ENCODE measurements at regions not wholly inside any gene's neighbourhood (a gene's known extent, or its start where the extent isn't known, plus 50 kb on each side); places are given as distances from the start of the nearest gene placed in this dataset.

DNA sequence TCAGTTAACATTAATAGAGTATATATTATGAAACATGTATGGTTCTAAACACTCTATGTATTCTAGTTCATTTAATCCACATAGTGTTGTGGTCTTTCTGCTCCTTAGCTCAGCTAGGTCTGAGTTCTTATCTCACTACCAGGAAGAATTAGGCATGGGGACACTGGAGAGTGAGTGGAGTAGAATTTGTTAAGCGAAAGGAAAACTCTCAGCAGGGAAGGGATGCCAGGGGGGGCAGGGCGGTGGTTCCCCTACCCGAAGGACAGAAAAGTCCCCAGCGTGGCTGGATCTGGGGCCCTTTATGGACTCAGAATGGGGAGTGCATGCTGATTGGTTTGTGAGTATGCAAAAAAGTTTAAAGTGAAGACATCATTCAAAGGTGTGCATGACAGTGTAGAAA lies 727.5 kb downstream of the TBC1D32 start:
- peaks cover 4% of the 10 kb centered on the region; the same call in 1 of the 2 replicates for H3K4me1 ChIP-seq (ENCODE audit: insufficient read depth, low read length)
- H3K36me3 ChIP-seq (ENCODE audit: insufficient read depth, low read length) = no peaks in the 10 kb centered on the region
- H3K9ac ChIP-seq (ENCODE audit: low read depth, low read length) = no peak overlapping the region
- H3K9me3 ChIP-seq (ENCODE audit: control insufficient read depth, insufficient read depth, low read length) = no peaks in the 10 kb centered on the region

DNA sequence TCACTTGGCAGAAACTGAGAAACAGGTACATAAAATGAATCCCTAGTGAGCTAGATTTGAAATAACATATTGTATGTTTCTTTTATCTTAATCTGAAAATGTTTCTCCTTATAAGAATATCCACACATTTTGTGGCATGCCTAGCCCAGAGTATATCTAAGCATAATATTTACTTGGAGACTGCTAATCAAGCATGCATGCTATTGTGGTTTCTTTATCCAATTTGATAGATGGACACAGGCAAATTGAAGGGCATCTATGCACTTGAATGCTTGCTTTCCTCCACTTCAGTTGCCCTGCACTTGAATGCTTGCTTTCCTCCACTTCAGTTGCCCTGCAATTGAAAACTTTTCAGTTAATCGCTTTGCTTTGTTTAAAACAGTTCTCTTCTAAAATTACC lies 729.8 kb downstream of the TBC1D32 start:
- peaks cover 4% of the 10 kb centered on the region; the same call in 1 of the 2 replicates for H3K4me1 ChIP-seq (ENCODE audit: insufficient read depth, low read length)
- H3K9ac ChIP-seq (ENCODE audit: low read depth, low read length) = no peak overlapping the region
- H3K9me3 ChIP-seq (ENCODE audit: control insufficient read depth, insufficient read depth, low read length) = no peaks in the 10 kb centered on the region
- no peaks in the 10 kb centered on the region for H3K36me3 ChIP-seq (ENCODE audit: insufficient read depth, low read length)

DNA sequence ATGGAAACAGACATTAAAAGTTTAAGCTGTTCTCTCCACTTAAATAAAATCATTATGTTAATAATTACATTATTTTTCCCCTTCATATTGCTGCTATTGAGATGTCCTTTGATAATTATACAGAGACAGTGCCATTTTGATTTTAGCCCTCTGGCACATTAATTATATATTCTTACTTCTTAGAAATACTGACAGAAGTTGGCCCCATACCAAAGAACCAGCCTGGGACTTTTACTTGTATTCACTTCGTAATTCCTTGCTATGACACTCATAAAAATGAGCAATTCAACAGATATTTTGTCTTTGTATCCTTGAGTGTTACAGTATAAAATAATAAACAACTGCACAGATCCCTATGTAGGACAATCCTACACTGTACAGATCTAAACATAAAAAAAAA lies 743.7 kb downstream of the TBC1D32 start:
- no peak overlapping the region for H3K9ac ChIP-seq (ENCODE audit: low read depth, low read length)
- no peaks in the 10 kb centered on the region for H3K9me3 ChIP-seq (ENCODE audit: control insufficient read depth, insufficient read depth, low read length)
- no peaks in the 10 kb centered on the region for H3K4me1 ChIP-seq (ENCODE audit: insufficient read depth, low read length)
- H3K36me3 ChIP-seq (ENCODE audit: insufficient read depth, low read length) = no peaks in the 10 kb centered on the region

DNA sequence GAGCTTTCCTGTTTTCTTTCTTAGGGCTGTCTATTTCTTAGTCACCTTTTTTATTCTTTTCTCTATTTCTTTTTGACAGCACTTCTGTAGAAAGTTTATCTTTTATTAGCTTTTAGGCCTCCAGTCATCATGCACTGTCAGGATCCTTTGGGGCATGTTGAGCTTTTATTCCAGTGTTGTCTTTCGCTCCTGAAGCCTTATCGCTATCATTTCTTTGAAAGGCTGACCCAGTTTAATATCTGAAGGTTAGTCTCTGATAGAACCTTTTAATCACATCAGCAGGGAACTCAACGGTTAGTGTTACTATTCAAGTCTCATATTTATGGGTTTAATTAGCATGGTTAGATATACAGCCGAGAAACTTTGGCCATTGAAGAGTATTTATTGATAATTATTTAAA lies 745.9 kb downstream of the TBC1D32 start:
- Histone ChIP-seq H3K4me1 (ENCODE audit: insufficient read depth, low read length) (no peaks in the 10 kb centered on the region), H3K36me3 (ENCODE audit: insufficient read depth, low read length) (no peaks in the 10 kb centered on the region), H3K9me3 (ENCODE audit: control insufficient read depth, insufficient read depth, low read length) (no peaks in the 10 kb centered on the region)

DNA sequence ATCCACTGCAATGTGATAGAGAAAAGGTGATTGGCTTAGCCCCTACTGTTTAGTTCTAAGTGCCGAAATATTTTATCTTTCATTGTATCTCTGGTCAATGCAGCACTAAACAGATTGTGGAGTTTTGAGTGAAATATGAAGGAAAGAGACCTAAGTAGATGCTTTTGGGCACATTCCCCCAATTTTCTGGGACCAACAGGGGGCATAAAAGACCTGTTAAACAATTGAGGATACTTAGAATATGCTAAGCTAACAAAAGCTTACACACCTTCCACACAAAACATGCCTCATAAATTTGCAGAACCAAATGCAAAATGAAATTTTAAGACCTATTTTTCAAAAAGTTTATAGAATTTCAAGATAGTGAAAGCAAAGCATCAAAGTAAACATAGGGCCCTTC lies 746.9 kb downstream of the TBC1D32 start:
- Histone ChIP-seq H3K4me1 (ENCODE audit: insufficient read depth, low read length) (no peaks in the 10 kb centered on the region), H3K9me3 (ENCODE audit: control insufficient read depth, insufficient read depth, low read length) (no peaks in the 10 kb centered on the region), H3K9ac (ENCODE audit: low read depth, low read length) (no peak overlapping the region), H3K36me3 (ENCODE audit: insufficient read depth, low read length) (no peaks in the 10 kb centered on the region)

More for the DNA sequence above, 745.9 kb downstream of the TBC1D32 start:
- H3K9ac ChIP-seq (ENCODE audit: low read depth, low read length) = no peak overlapping the region

DNA sequence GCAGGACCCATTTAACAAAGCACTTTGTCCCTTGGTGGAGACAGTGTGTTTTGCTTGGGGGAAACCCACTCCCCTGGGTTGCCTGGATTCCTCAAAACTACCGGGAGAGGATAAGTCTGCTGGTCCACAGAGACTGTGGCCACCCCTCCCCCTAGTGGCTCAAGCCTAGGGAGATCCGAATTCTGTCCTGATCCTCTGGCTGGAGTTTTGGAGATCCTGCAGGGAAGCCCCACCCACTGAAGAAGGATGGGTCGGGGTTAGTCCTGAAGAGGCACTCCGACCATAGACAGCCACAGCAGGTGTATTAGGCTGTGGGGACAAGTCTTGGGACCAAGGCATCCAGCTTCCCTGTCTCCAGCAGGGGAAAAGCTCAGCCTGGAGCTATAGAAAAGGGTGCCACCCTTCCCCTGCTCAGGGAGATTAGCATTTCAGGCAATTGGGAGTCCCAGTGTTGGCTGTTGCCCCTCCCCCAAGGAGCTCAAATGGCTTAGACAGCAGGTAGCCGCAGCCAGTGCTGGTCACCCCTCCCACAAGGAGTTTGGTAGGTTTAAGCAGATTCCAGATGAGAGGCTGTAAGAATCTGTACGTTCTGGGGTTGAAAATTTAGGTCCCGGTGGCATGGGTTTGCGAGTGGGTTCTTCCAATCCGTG lies 750.0 kb downstream of the TBC1D32 start:
- Histone ChIP-seq H3K4me1 (ENCODE audit: insufficient read depth, low read length) (no peaks in the 10 kb centered on the region), H3K9ac (ENCODE audit: low read depth, low read length) (no peak overlapping the region), H3K9me3 (ENCODE audit: control insufficient read depth, insufficient read depth, low read length) (no peaks in the 10 kb centered on the region), H3K36me3 (ENCODE audit: insufficient read depth, low read length) (no peaks in the 10 kb centered on the region)

DNA sequence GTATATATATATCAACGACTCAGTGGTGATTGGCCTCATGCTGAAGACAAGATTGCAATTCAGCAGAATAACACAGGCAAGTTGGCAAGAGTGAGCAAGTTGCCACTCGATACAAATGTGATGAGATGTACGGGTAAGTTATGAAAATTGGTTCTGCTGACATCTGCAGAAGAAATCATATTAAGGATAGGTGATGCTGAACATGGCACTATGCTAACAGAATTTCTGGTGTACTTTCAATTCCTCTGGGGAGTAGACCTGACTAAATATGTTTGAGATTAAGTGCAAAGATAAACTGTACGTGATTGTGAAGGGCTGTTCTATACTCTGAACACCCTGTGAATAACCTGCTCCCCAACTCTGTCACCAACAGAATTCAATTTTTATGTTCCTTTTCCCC lies 758.2 kb downstream of the TBC1D32 start:
- Histone ChIP-seq H3K36me3 (ENCODE audit: insufficient read depth, low read length) (no peaks in the 10 kb centered on the region), H3K9ac (ENCODE audit: low read depth, low read length) (no peak overlapping the region), H3K9me3 (ENCODE audit: control insufficient read depth, insufficient read depth, low read length) (no peaks in the 10 kb centered on the region), H3K4me1 (ENCODE audit: insufficient read depth, low read length) (no peaks in the 10 kb centered on the region)

DNA sequence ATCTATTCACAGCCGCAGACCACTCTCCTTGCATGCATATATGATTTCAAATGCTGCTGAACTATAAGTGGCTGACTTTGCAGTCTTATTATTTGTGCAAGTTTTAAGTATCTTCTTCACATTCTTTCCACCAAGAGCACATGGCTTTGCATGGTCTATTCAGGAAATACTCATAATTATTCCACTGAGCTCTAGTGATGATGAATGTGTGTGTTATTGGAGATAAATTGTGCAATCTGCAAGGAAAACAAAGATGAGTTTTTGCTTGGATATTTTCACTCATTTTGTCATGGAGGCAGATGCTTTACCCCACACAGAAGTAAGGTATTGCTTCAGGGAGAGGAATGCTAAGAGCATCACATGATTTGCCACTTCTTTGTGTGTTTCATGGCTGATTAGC lies 764.6 kb downstream of the TBC1D32 start:
- no peaks in the 10 kb centered on the region for H3K36me3 ChIP-seq (ENCODE audit: insufficient read depth, low read length)

DNA sequence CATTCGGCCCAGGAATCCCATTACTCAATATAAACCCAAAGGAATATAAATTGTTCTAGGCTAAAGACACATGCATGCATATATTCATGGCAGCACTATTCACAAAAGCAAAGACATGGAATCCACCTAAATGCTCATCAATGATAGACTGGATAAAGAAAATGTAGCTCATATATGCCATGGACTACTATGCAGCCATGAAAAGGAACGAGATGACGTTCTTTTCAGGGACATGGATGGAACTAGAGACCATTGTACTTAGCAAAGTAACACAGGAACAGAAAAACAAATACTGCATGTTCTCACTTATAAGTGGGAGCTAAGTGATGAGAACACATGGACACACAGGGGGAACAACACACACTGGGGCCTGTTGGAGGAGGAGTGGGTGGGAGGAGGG lies 769.5 kb downstream of the TBC1D32 start:
- no peaks in the 10 kb centered on the region for H3K9me3 ChIP-seq (ENCODE audit: control insufficient read depth, insufficient read depth, low read length)
- H3K4me1 ChIP-seq (ENCODE audit: insufficient read depth, low read length) = no peaks in the 10 kb centered on the region; the same call in 1 of the 2 replicates
- no peak overlapping the region for H3K9ac ChIP-seq (ENCODE audit: low read depth, low read length)
- no peaks in the 10 kb centered on the region for H3K36me3 ChIP-seq (ENCODE audit: insufficient read depth, low read length)

More for the DNA sequence above, 764.6 kb downstream of the TBC1D32 start:
- H3K9ac ChIP-seq (ENCODE audit: low read depth, low read length) = no peak overlapping the region
- no peaks in the 10 kb centered on the region; the same call in 1 of the 2 replicates for H3K4me1 ChIP-seq (ENCODE audit: insufficient read depth, low read length)
- no peaks in the 10 kb centered on the region for H3K9me3 ChIP-seq (ENCODE audit: control insufficient read depth, insufficient read depth, low read length)

DNA sequence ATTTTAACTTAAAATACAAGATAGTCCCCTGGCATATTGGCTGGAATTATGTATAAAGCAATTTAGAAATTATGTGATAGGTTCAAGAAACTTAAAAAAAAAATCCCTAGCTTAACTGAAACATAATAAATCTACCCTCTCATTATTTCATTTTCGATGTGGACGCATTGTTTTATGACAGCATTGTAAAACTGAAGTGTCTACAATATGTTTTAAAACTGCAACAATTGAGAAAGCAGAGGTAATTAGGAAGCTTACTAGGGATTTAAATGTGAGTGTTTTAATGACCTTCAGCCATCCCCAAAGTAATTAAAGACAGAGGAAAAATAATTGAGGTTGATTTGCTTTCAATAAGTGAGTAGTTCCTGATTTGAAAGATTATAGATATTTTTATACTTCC lies 776.0 kb downstream of the TBC1D32 start:
- no peaks in the 10 kb centered on the region for H3K9me3 ChIP-seq (ENCODE audit: control insufficient read depth, insufficient read depth, low read length)

DNA sequence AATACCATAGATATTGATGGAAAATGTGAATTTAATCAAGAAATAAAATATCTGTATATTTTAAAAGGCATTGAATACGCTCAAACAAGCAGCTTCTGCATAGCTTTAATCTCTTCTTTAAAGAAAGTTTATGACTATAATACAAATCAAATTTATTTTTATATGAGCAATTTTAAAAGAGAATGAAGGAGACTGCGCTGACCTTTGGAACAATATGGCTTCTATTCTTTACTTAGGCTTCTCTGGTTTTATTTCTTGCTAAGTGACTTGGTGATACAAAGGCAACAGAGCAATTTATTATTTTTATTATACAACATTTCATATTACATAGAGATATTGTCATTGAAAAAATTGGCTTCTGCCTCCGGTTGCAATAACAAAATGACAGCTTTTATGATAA lies 776.7 kb downstream of the TBC1D32 start:
- no peak overlapping the region for H3K9ac ChIP-seq (ENCODE audit: low read depth, low read length)

More for the DNA sequence above, 776.0 kb downstream of the TBC1D32 start:
- no peaks in the 10 kb centered on the region for H3K4me1 ChIP-seq (ENCODE audit: insufficient read depth, low read length)
- H3K9ac ChIP-seq (ENCODE audit: low read depth, low read length) = no peak overlapping the region
- H3K36me3 ChIP-seq (ENCODE audit: insufficient read depth, low read length) = no peaks in the 10 kb centered on the region

DNA sequence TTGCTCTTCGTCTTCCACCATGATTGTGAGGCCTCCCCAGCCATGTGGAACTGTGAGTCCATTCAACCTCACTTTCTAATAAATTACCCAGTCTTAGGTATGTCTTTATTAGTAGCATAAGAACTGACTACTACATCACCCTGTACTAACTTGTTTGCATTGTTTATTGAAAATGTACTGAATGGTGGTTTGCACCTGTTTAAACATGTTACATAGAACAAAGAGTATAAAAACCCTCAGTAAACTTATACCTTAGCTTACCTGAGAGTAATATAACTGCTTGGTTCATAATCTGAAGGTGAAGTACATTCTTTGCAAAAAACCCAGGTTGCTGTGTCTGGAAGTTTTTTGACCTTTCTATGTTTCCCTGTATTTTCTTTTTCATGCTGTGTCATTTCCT lies 777.8 kb downstream of the TBC1D32 start:
- Histone ChIP-seq H3K9ac (ENCODE audit: low read depth, low read length) (no peak overlapping the region), H3K9me3 (ENCODE audit: control insufficient read depth, insufficient read depth, low read length) (no peaks in the 10 kb centered on the region), H3K36me3 (ENCODE audit: insufficient read depth, low read length) (no peaks in the 10 kb centered on the region), H3K4me1 (ENCODE audit: insufficient read depth, low read length) (no peaks in the 10 kb centered on the region)

More for the DNA sequence above, 776.7 kb downstream of the TBC1D32 start:
- no peaks in the 10 kb centered on the region for H3K4me1 ChIP-seq (ENCODE audit: insufficient read depth, low read length)
- H3K9me3 ChIP-seq (ENCODE audit: control insufficient read depth, insufficient read depth, low read length) = no peaks in the 10 kb centered on the region
- no peaks in the 10 kb centered on the region for H3K36me3 ChIP-seq (ENCODE audit: insufficient read depth, low read length)

DNA sequence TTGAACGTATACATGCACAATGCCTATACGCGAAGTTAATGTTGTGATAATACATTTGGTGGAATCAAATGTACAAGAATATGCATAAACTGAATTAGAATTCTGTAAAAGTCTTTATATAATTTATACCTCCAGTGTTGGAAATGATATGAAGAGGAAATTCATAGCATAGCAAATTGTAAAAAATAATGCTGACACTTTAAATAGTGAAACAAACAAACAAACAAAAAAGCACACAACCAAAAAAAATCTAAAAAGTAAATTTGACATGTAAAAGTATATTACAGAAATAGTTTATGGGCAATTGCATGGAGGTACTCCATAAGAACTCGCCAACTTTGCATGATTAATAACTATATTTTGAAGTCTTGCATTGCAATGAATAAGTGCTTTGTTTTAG lies 780.9 kb downstream of the TBC1D32 start:
- Histone ChIP-seq H3K36me3 (ENCODE audit: insufficient read depth, low read length) (no peaks in the 10 kb centered on the region), H3K4me1 (ENCODE audit: insufficient read depth, low read length) (no peaks in the 10 kb centered on the region), H3K9ac (ENCODE audit: low read depth, low read length) (no peak overlapping the region)

DNA sequence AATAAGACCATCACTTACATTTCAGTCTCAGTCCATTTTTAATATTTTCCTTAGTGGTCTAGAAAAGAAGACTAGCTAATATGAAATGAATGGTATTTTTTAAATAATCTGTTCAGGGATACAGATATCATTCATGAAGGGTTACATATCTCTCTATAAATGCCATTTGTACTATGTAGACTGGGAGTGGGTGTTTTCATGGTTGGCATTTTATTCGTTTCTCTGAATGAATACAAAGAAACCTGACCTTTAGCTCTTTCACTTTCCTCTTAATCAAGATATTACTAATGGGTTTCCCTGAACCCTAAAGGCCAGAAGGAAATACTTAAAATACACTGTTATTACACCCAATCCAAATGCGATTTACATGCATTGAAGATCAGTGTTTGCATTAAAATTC lies 788.9 kb downstream of the TBC1D32 start:
- Histone ChIP-seq H3K9ac (ENCODE audit: low read depth, low read length) (no peak overlapping the region), H3K4me1 (ENCODE audit: insufficient read depth, low read length) (no peaks in the 10 kb centered on the region), H3K36me3 (ENCODE audit: insufficient read depth, low read length) (no peaks in the 10 kb centered on the region), H3K9me3 (ENCODE audit: control insufficient read depth, insufficient read depth, low read length) (no peaks in the 10 kb centered on the region)

More for the DNA sequence above, 780.9 kb downstream of the TBC1D32 start:
- H3K9me3 ChIP-seq (ENCODE audit: control insufficient read depth, insufficient read depth, low read length) = no peaks in the 10 kb centered on the region

DNA sequence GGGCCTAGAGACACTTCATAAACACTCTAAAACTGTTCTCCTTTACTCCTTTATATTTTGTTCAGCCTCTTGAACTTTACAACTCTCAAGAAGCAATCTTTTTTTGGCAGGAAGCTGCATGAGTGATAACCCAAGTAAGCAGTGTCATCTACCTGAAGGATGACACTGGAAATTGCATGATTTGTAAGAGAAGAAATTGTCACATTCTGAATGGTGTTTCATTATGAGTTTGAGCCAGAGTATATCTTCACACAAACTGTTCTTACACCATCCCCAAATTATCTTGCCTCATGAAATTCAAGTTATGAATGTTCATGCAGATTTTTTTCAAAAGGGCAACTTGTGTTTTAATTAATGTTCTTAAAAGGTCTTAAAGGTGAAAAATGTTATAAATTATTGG lies 799.3 kb downstream of the TBC1D32 start:
- Histone ChIP-seq H3K9ac (ENCODE audit: low read depth, low read length) (no peak overlapping the region), H3K9me3 (ENCODE audit: control insufficient read depth, insufficient read depth, low read length) (no peaks in the 10 kb centered on the region), H3K4me1 (ENCODE audit: insufficient read depth, low read length) (no peaks in the 10 kb centered on the region), H3K36me3 (ENCODE audit: insufficient read depth, low read length) (no peaks in the 10 kb centered on the region)
